ENCODE measurements at regions not wholly inside any gene's neighbourhood (a gene's known extent, or its start where the extent isn't known, plus 50 kb on each side); places are given as distances from the start of the nearest gene placed in this dataset.
A peak's percentile ranks its signal among the peaks of the same experiment; 100 is the strongest.

DNA sequence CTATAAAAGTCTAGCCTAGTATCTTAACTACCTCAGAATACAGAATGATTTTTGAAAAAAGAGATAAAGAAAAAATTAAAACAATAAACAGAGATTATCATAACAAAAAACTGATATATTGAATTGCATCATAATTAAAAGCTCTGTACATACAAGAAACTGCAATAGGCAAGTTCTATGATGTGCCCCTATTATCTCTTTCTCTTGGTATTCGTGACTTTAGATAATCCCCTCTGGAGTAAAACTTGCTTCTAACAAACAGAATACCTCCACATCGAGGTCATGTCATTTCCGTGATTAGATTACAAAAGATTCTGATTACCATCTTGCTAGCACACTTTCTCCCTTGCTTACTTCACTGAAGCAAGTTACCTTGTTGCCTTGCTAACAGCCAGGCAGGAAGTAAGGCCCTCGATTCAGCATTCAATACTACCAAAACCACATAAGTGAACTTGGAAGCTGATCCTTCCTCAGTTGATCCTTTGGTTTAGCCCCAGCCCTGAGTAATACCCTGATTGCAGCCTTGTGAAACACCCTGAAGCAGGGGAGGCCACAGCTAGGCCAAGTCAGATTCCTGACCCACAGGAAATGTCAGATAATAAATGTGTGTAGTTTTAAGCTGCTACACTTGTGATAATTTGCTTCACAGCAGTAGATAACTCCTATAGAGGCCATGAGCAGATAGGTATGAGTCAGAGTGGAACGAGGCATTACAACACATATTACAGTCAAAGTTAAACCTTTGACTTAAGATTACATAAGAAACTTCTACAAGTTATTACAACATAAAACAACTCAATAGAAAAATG lies 53.7 kb upstream of the TMX4 start:
- H3K9me3 Mint-ChIP-seq (ENCODE audit: low read depth) = peaks cover under 1% of the 10 kb centered on the region
- no peaks in the 10 kb centered on the region for H3K27me3 Mint-ChIP-seq
- no peak overlapping the region for H3K4me3 Mint-ChIP-seq (ENCODE audit: low read depth)
- DNase-seq (ENCODE audit: low spot score, unreplicated experiment) = no peak
- H3K4me1 Mint-ChIP-seq (ENCODE audit: low read depth) = peaks cover 12% of the 10 kb centered on the region
- H3K36me3 Mint-ChIP-seq (ENCODE audit: insufficient read depth) = no peaks in the 10 kb centered on the region
- TF ChIP-seq, protein P1, sequence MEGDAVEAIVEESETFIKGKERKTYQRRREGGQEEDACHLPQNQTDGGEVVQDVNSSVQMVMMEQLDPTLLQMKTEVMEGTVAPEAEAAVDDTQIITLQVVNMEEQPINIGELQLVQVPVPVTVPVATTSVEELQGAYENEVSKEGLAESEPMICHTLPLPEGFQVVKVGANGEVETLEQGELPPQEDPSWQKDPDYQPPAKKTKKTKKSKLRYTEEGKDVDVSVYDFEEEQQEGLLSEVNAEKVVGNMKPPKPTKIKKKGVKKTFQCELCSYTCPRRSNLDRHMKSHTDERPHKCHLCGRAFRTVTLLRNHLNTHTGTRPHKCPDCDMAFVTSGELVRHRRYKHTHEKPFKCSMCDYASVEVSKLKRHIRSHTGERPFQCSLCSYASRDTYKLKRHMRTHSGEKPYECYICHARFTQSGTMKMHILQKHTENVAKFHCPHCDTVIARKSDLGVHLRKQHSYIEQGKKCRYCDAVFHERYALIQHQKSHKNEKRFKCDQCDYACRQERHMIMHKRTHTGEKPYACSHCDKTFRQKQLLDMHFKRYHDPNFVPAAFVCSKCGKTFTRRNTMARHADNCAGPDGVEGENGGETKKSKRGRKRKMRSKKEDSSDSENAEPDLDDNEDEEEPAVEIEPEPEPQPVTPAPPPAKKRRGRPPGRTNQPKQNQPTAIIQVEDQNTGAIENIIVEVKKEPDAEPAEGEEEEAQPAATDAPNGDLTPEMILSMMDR (IDR thresholded peaks at IDR 0.05; ENCODE audit: unreplicated experiment) = no peak
- peak overlapping the region; percentile 93 for H3K27ac Mint-ChIP-seq

DNA sequence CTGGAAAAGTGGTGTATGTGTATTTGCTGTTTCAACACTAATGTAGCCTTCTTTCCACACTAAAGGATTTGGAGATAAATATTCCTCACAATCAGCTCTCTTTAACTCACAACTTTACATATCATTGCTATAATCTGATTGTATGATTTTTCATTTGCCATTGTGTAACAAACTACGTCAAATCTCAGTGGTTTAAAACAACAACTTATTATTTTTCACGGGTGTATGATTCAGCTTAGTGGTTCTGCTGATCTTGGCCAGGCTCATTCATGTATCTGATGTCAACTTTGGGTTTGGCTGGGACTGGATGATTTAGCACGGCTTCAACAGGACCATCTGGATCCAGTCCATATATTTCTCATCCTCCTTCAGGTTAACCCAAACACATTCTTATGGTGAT lies 55.4 kb upstream of the TMX4 start:
- H3K9me3 Mint-ChIP-seq (ENCODE audit: low read depth) = no peaks in the 10 kb centered on the region
- no peak overlapping the region for H3K4me3 Mint-ChIP-seq (ENCODE audit: low read depth)
- H3K4me1 Mint-ChIP-seq (ENCODE audit: low read depth) = peaks cover 15% of the 10 kb centered on the region
- TF ChIP-seq, protein P1 (IDR thresholded peaks at IDR 0.05; ENCODE audit: unreplicated experiment) = no peak
- no peaks in the 10 kb centered on the region for H3K36me3 Mint-ChIP-seq (ENCODE audit: insufficient read depth)
- no peaks in the 10 kb centered on the region for H3K27me3 Mint-ChIP-seq
- H3K27ac Mint-ChIP-seq = no peak overlapping the region
- no peak for DNase-seq (ENCODE audit: low spot score, unreplicated experiment)

DNA sequence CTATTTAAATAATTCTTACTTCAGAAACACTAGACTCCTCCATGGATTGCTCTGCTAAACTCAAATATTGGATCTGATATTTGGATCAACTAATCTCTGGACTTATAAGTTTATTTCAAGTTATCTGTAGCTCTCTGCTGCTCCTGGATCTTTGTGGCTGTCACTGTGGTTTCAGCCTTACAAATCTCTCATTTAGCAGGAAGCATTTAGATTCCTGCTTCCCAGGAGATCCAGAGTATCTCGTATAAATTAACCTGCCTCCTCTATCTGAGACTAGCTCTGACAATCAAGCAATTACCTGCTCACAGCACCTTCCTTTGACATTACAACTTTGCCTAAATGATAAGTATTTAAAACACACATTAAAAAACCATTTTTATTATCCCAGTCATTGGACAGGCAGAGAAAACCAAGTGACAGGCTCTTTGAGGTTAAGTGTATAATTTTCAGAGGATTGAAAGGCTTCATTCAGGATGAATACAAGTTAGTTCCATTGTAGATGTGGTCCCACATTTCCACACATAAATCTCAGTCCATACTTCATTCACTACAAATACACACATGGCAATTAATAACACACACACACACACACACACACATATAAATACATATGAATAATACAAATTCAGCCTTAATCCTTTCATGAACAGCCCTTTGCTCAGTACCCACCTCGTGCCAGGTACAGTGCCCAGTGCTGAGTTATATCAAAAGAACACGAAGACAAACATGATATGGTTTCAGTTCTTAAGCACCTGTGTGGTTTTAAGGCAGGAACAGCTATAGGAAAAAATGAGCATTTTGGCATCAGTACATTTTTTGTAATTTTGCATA lies 55.5 kb upstream of the PLCB1 start:
- Mint-ChIP-seq H3K9me3 (ENCODE audit: low read depth) (no peaks in the 10 kb centered on the region), H3K27me3 (no peaks in the 10 kb centered on the region), H3K4me3 (ENCODE audit: low read depth) (no peak overlapping the region), H3K27ac (peak overlapping the region; percentile 4), H3K36me3 (ENCODE audit: insufficient read depth) (no peaks in the 10 kb centered on the region), H3K4me1 (ENCODE audit: low read depth) (peaks cover 15% of the 10 kb centered on the region)
- DNase-seq (ENCODE audit: low spot score, unreplicated experiment) = no peak
- TF ChIP-seq, protein P1 (IDR thresholded peaks at IDR 0.05; ENCODE audit: unreplicated experiment) = no peak

DNA sequence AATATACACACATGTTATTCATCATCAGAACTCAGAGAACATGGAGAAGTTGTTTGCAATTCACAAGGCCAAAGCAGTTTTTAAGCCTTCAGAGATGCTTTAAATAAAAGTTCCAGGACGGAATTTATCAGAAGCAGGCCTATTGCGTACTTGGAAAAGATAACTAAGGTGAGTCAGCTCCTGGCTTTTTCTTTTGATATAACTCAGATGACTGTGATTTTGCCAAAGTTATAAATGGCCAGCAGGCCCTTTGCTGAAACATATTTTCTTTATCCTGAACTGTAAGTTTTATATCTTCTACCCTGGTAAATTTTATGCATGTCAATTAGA lies 55.0 kb upstream of the PLCB1 start:
- H3K4me3 Mint-ChIP-seq (ENCODE audit: low read depth) = no peak overlapping the region
- no peaks in the 10 kb centered on the region for H3K9me3 Mint-ChIP-seq (ENCODE audit: low read depth)
- H3K27ac Mint-ChIP-seq = no peak overlapping the region
- no peaks in the 10 kb centered on the region for H3K36me3 Mint-ChIP-seq (ENCODE audit: insufficient read depth)
- peaks cover 15% of the 10 kb centered on the region for H3K4me1 Mint-ChIP-seq (ENCODE audit: low read depth)
- no peaks in the 10 kb centered on the region for H3K27me3 Mint-ChIP-seq
- no peak for DNase-seq (ENCODE audit: low spot score, unreplicated experiment)
- TF ChIP-seq, protein P1 (IDR thresholded peaks at IDR 0.05; ENCODE audit: unreplicated experiment) = no peak

DNA sequence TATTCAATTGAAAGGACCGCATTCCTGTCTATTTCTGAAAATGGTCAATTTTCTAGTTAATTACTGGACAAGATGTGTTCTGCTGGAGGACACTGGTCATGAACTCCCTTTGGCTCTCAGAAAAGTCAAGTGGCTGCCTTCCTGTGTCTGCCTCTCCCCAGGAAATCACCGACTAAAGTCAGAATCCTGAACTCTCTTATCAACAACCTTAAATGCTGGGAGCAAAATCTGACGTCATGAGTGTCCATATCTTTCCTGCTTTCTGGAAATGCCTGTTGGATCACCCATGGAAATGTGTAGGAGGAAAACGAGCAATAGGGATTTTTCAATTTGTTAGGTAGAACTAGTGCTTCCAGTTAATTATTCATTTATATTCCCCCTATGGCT lies 53.5 kb upstream of the PLCB1 start:
- no peaks in the 10 kb centered on the region for H3K27me3 Mint-ChIP-seq
- TF ChIP-seq, protein P1 (IDR thresholded peaks at IDR 0.05; ENCODE audit: unreplicated experiment) = no peak
- DNase-seq (ENCODE audit: low spot score, unreplicated experiment) = no peak
- H3K4me1 Mint-ChIP-seq (ENCODE audit: low read depth) = peaks cover 6% of the 10 kb centered on the region
- no peak overlapping the region for H3K27ac Mint-ChIP-seq
- no peak overlapping the region for H3K4me3 Mint-ChIP-seq (ENCODE audit: low read depth)
- H3K36me3 Mint-ChIP-seq (ENCODE audit: insufficient read depth) = no peaks in the 10 kb centered on the region
- H3K9me3 Mint-ChIP-seq (ENCODE audit: low read depth) = no peaks in the 10 kb centered on the region
